Activated CD4-positive, alpha-beta T cell treated with anti-CD3 and anti-CD28 coated beads, Interleukin-2, Interleukin-4, amounts not matched to agents 100 ng/mL and 50 ng/mL, durations not matched to agents 16 hours and 8 hours (primary cell): ENCODE measurements at regions not wholly inside any gene's neighbourhood (a gene's known extent, or its start where the extent isn't known, plus 50 kb on each side); places are given as distances from the start of the nearest gene placed in this dataset.
A peak's percentile ranks its signal among the peaks of the same experiment; 100 is the strongest.
"Not testable (repeated sequence)": the region's sequence is repeated elsewhere in the genome, so short reads cannot be mapped to it uniquely, and the experiment has no call there.

Experiments used
- DNase-seq: peaks from one replicate; pipeline ENCODE4 v3.0.0-alpha.2; 2020; ENCODE audit warnings: low spot score

DNA sequence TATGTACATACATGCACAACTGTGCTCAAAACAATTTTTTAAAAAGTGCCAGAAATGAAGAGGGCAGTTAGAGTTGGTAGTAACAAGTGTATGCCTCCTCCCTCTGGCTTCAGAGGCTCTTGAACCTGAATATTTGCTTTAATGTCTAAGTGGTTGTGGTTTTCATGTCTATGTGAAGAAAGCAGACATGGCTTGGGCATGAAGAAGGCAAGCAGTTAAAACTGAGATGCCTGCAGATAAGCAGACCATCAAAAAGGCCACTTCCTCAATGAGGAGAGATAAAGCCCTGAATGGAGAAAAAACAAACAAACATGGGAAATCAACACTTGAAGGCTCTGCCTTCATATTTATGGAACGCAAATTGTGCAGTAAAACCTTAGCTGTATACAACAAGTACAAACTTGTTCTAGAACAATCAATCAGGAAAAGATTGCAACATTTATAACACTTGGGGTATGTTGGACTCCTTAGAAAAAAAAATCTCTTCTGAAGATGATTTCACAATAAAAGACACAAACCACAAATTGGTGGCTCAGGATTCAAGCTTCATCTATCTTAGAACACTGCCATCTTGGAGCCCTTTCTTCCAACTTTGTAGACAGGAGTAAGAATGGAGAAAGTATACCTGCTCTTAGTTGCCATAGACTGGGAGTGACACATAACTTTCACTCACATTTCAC is 52.7 kb upstream of the PLA2G4A start:
- DNase-seq, result no peak

- DNase-seq, result no peak
Observed at GRCh38 chr1:186775036-186775435, 53.7 kb upstream of the PLA2G4A start.

DNA sequence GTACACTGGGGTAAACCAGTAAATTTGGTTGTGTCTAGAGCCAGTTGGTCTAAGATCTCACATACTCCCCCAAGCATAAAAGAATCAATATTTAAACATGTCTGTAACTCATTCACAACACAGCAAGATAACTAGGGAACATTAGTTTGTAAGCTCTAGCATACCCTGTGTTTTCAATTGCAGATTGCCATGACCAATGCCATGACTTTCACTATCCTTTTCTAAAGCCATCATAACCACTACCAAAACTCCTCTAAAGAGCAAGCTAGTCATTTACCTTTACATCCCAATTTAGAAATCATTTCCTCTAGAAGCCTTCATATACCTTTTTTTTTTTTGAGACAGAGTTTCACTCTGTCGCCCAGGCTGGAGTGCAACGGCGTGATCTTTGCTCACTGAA is 56.5 kb upstream of the PLA2G4A start:
- DNase-seq, result no peak

- DNase-seq, result no peak
Observed at GRCh38 chr1:186770421-186770820, 58.3 kb upstream of the PLA2G4A start.

DNA sequence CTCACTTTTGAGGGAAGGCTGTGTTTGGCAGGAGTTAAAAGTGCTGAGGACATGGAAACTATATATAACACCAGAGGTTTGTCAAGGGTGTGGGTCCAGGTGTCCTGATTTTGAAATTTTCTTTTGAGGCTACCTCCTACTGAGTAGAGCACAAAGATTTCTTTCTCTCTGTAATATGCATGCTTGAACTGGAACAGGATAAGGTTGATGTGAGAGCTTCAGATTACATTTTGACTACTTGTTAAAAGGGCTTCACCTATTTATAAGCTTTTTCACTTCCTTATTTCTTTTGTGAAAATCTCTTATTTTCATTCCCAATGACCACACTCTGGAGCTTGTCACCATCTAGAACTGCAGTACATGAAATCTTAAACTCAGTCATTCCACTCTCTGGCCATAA is 59.8 kb upstream of the PLA2G4A start:
- DNase-seq, result no peak

DNA sequence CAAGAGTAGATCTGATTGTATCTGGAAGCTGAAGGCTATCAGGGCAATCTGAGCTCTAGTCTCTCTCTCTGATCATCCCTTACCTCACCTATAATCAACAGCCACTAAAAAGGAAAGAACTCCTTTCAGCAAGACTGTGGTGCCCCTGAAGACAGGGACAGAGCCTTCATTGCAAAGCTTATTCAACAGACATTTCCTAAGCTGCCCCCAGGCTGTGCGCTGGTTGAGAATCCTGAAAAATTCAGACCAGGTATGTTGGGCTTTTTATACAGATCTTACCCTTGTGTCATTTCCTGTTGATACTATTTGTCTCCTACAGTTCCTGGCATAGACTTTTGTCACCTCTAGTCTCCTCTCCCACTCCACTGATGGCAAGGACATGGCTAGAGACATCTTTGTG is 63.3 kb upstream of the PLA2G4A start:
- no peak for DNase-seq

DNA sequence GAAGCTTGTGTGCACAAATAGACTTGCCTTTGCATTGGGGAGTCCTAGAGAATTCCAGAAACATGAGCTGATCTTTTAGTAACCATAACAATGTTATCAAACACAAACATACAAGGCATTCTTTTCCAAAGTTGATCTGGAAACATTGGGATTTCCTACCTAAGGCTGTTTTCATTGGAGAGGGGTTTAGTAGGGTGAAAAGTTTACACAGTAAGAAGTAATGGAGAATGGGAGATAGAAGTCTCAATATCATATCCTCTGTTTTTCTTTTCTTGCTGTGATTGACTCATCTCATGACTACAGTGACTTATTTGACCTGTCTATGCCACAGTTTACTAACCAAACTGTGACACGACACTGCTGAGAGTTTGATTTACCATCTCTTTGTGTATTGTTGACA is 65.6 kb upstream of the PLA2G4A start:
- DNase-seq, result peak; percentile 28

DNA sequence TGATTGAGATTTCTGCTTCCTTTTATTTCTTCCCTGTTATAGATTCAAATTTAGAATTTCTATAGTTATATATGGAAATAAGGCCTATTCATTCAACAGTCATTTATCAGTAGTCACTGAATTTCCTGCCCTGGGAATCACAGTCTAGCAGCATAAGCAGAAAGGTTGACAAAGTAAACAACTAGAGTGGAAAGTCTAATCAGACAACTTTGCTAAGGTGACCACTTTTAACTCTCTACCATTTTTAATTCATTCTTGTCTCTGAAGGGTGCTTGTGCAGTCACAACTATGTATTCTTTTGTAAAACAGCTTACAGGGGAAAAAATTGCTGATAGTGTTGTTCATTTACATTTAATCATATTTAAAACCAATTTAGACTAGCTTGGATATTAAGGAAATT is 66.1 kb upstream of the PLA2G4A start:
- DNase-seq, result no peak

DNA sequence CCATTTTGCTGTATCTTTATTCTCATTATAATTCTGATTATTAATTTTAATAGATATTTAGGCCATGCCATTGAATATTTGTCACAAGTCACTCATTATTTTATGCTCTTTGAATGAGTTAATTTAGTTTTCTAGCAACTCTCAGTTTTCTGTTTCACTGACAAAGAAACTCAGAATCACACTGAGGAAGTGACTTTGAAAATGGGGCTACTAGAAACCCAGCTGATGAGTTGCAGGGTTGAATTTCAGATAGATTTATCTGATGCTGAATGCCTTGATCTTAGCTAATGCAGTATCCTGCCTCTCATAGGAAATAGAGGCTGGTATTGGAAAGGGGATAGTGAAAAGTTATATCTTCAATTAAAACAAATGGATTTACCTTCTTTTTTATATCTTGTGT is 67.4 kb upstream of the PLA2G4A start:
- no peak for DNase-seq

GRCh38 chr1:186760446-186760845 is 68.3 kb upstream of the PLA2G4A start:
- no peak for DNase-seq

- DNase-seq, result not testable (repeated sequence)
Observed at GRCh38 chr1:186758896-186759606, 69.7 kb upstream of the PLA2G4A start.

DNA sequence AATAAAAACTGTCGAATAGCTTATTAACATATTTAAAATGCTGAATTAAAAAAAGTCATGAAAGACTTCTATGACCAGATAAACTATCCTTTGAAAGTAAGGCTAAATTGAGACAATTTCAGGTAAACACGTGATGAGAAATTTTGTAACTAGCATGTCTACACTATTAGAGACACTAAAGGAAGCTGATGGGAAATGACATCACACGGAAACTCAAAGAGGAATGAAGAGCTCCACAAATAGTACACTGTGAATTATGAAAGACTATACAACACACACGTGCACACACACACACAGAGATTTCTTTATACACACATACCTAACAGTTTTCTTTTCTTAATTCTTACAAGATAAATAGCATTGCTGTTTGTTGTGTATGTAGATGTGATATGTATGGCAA is 70.9 kb upstream of the PLA2G4A start:
- no peak for DNase-seq

GRCh38 chr1:186754542-186755145 is 74.1 kb upstream of the PLA2G4A start:
- no peak for DNase-seq

- DNase-seq, result no peak
Observed at GRCh38 chr1:186753241-186753640, 73.0 kb upstream of the PTGS2 start.

- no peak for DNase-seq
Observed at GRCh38 chr1:186750257-186750656, 70.0 kb upstream of the PTGS2 start.

DNA sequence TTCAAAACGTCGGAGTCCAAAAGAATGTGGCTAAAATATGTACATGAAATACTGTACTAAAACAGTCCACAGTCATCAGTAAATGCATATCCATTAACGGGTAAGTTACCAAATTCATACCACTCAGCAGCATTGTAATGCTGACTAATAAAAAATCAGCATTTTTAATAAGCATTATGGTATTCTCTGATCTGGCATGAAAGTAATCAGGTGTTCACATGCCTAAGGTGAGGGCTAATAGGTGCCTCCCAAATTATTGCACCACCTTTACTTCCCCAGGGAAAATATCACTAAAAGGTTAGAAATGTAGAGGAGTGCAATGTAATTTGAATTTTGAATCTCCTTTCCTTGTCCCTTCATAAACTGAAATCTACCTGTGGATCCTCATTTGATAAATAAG is 69.6 kb upstream of the PTGS2 start:
- DNase-seq, result no peak

DNA sequence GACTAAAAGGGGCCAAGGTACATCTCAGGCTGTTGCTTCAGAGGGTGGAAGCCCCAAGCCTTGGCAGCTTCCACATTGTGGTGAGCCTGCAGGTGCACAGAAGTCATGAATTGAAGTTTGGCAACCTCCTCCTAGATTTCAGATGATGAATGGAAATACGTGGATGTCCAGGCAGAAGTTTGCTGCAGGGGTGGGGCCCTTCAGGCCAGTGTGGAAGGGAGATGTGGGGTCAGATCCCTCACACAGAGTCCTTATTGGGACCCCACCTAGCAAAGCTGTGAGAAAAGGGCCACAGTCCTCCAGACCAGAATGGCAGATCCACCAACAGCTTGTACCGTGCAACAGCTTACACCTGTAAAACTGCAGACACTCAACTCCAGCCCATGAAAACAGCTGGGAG is 67.4 kb upstream of the PTGS2 start:
- no peak for DNase-seq

- no peak for DNase-seq
Observed at GRCh38 chr1:186745531-186746146, 65.4 kb upstream of the PTGS2 start.

DNA sequence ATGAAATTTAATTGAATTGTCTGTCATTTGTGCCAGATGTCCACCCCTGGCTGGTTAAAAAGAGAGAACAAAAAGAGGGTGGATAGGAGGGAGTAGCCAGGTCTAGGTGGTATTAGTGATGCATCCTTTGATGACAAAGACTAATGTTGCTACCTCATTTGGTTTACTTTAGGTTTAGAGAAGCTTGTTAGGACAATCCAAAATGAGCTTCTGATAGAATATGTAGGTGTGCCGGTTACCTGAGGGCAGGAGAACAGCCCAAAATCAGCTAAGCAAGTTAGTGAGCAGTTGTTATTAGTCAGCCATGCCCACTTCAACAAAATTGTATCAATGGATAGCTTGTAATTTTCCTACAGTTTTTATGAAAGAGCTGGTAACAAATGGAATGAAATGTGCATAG is 61.4 kb upstream of the PTGS2 start:
- no peak for DNase-seq

DNA sequence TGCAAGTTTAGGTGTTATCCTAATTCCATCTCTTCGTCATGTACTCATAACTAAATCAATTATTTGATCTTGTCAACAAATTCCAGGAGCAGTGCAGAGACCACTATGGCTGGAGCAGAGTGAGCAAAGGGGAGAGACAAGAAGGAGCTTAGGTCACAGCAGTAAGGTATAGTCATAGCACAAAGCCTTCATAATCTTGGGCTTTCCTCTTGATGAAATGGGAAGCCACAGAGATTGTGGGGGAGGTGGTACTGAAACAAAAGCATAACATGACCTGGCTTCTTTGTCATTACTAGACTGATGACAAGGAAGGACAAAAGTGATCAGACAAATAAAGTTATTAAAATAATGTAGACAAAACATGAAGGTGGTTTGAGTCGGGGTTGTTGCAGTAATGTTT is 60.1 kb upstream of the PTGS2 start:
- peak; percentile 67 for DNase-seq

- DNase-seq, result no peak
Observed at GRCh38 chr1:186739515-186739914, 59.3 kb upstream of the PTGS2 start.

- DNase-seq, result peak; percentile 81
Observed at GRCh38 chr1:186738926-186739325, 58.7 kb upstream of the PTGS2 start.
